Liver (tissue), 8 donors: ENCODE measurements at regions not wholly inside any gene's neighbourhood (a gene's known extent, or its start where the extent isn't known, plus 50 kb on each side); places are given as distances from the start of the nearest gene placed in this dataset.

Experiments used
- DNase-seq: peaks from one replicate; pipeline ENCODE4 v3.0.0-alpha.2; 2017; ENCODE audit warnings: low spot score
- H3K27ac ChIP-seq, 2 donors: one replicate each; pipeline ENCODE4 v1.7.0; 2013; ENCODE audit warnings: inconsistent platforms in 2 of 2, low read length in 2 of 2, control low read depth in 1 of 2, low read depth in 1 of 2, mild to moderate bottlenecking in 1 of 2
- H3K27me3 ChIP-seq, 4 donors: one replicate each; pipeline versions ENCODE4 v1.6.1 to v1.7.0; 2013; ENCODE audit warnings: low read length in 3 of 4, inconsistent platforms in 1 of 4, mild to moderate bottlenecking in 1 of 4, moderate library complexity in 1 of 4; ENCODE audit not compliant: control insufficient read depth in 4 of 4, insufficient read depth in 4 of 4
- H3K36me3 ChIP-seq, 4 donors: one replicate each; pipeline versions ENCODE4 v1.6.1 to v1.7.0; 2013; ENCODE audit warnings: low read length in 3 of 4, mild to moderate bottlenecking in 3 of 4, low read depth in 1 of 4, moderate library complexity in 1 of 4; ENCODE audit not compliant: control insufficient read depth in 4 of 4, insufficient read depth in 3 of 4
- H3K4me1 ChIP-seq, 4 donors: one replicate each; pipeline versions ENCODE4 v1.6.1 to v1.7.0; 2013; ENCODE audit warnings: low read length in 3 of 4, mild to moderate bottlenecking in 3 of 4, moderate library complexity in 1 of 4; ENCODE audit not compliant: control insufficient read depth in 4 of 4, insufficient read depth in 4 of 4
- H3K4me3 ChIP-seq, 3 donors: one replicate each; pipeline versions ENCODE4 v1.6.1 to v1.7.0; 2013; ENCODE audit warnings: low read length in 3 of 3, control low read depth in 1 of 3, low read depth in 1 of 3, mild to moderate bottlenecking in 1 of 3
- H3K9ac ChIP-seq, 2 donors: one replicate each; pipeline ENCODE4 v1.7.0; 2013; ENCODE audit warnings: low read length in 2 of 2, mild to moderate bottlenecking in 2 of 2, moderate library complexity in 2 of 2, control low read depth in 1 of 2, low read depth in 1 of 2
- H3K9me3 ChIP-seq, 4 donors: one replicate each; pipeline versions ENCODE4 v1.6.1 to v1.7.0; 2013; ENCODE audit warnings: low read length in 3 of 4; ENCODE audit not compliant: control insufficient read depth in 4 of 4
- EGR1 ChIP-seq, 2 donors: IDR thresholded peaks; 2 replicates each; pipeline ENCODE4 v1.6.1; 2016 to 2018; ENCODE audit warnings: antibody characterized with exemption in 2 of 2, low read depth in 2 of 2
- FOXA1 ChIP-seq: IDR thresholded peaks from 2 replicates; pipeline ENCODE4 v1.6.1; 2016; ENCODE audit warnings: antibody characterized with exemption
- GABPA ChIP-seq, 2 donors: IDR thresholded peaks in 1 of 2; conservative IDR thresholded peaks in 1 of 2; 2 replicates each; pipeline ENCODE4 v1.6.1; 2016; ENCODE audit warnings: antibody characterized with exemption in 2 of 2, mild to moderate bottlenecking in 1 of 2, moderate library complexity in 1 of 2
- HNF4A ChIP-seq, 2 donors: conservative IDR thresholded peaks; 2 replicates each; pipeline ENCODE4 v1.6.1; 2016; ENCODE audit warnings: antibody characterized with exemption in 2 of 2, mild to moderate bottlenecking in 2 of 2
- HNF4G ChIP-seq: IDR thresholded peaks from 2 replicates; pipeline ENCODE4 v1.6.1; 2016; ENCODE audit warnings: antibody characterized with exemption
- JUND ChIP-seq, 2 donors: IDR thresholded peaks; 2 replicates each; pipeline ENCODE4 v1.6.1; 2016; ENCODE audit warnings: antibody characterized with exemption in 2 of 2
- MAX ChIP-seq: IDR thresholded peaks from 2 replicates; pipeline ENCODE4 v1.6.1; 2016; ENCODE audit warnings: antibody characterized with exemption
- NR2F2 ChIP-seq: IDR thresholded peaks from 2 replicates; pipeline ENCODE4 v1.6.1; 2016; ENCODE audit warnings: antibody characterized with exemption
- REST ChIP-seq: IDR thresholded peaks from 2 replicates; pipeline ENCODE4 v1.6.1; 2016; ENCODE audit warnings: antibody characterized with exemption, mild to moderate bottlenecking
- RXRA ChIP-seq, 2 donors: IDR thresholded peaks; 2 replicates each; pipeline ENCODE4 v1.6.1; 2017 to 2018; ENCODE audit warnings: antibody characterized with exemption in 2 of 2, mild to moderate bottlenecking in 1 of 2
- SP1 ChIP-seq: IDR thresholded peaks from 2 replicates; pipeline ENCODE4 v1.6.1; 2018; ENCODE audit warnings: antibody characterized with exemption, mild to moderate bottlenecking
- TAF1 ChIP-seq: conservative IDR thresholded peaks from 2 replicates; pipeline ENCODE4 v1.6.1; 2016; ENCODE audit warnings: antibody characterized with exemption, mild to moderate bottlenecking
- YY1 ChIP-seq: IDR thresholded peaks from 2 replicates; pipeline ENCODE4 v1.6.1; 2016; ENCODE audit warnings: antibody characterized with exemption, mild to moderate bottlenecking
- WGBS: extraction: QIAGEN DNeasy Blood & Tissue Kit; methylation state at CpG from one replicate; pipeline ENCODE4 v1.1.7; 2013; 5-methylcytosine and 5-hydroxymethylcytosine counted together
- TF ChIP-seq, protein P1 (sequence below): fragments of 150-350 bp; IDR thresholded peaks from 2 replicates; pipeline ENCODE4 v1.5.1; 2017; ENCODE audit warnings: improper control_type of control experiment, low read depth, low read length; ENCODE audit not compliant: missing input control
- TF ChIP-seq, protein P2 (sequence below): IDR thresholded peaks from 2 replicates; pipeline ENCODE4 v1.6.1; 2016; ENCODE audit warnings: antibody characterized with exemption
- TF ChIP-seq, protein P3 (sequence below): IDR thresholded peaks from 2 replicates; pipeline ENCODE4 v1.6.1; 2016; ENCODE audit warnings: antibody characterized with exemption
- donor health status: healthy.
- donor health status: healthy.
- donor health status: healthy.
- donor health status: healthy.
- donor health status: healthy.

DNA sequence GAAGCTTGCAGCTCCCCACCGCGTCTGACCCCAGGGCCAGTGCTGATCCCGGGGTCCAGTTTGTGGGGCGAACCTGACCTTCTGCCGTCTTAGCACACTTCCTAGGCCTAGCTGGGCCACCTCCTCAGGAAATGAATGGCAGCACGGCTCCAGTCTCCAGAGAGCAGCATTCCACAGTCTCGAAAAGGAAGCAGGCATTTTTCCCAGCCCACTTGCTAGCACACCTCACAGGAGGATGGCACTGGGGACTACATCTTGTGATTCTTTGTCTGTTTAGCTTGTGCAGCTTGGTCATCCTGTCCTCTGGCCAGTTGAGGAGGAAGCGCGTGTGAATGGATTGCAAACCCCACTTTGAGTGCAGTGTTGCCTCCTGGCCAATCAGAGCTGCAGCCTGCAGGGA lies 308.0 kb upstream of the IRX2 start:
- no peak for DNase-seq
- no peak overlapping the region for H3K27ac ChIP-seq
- H3K36me3 ChIP-seq = no peaks in the 10 kb centered on the region
- 64% methylated on average over 9 of the region's 9 CpGs for WGBS
- no peaks in the 10 kb centered on the region for H3K4me1 ChIP-seq
- H3K9ac ChIP-seq = no peak overlapping the region
- H3K4me3 ChIP-seq = peak overlapping the region in 1 of 3 donors; percentile 14
- H3K27me3 ChIP-seq = no peaks in the 10 kb centered on the region
- TF ChIP-seq SP1 (no peak), EGR1 (IDR thresholded peaks at IDR 0.05; ENCODE audit: low read depth in 2 of 2) (no peak), TAF1 (no peak), RXRA (IDR thresholded peaks at IDR 0.05) (no peak), YY1 (no peak), FOXA1 (no peak), HNF4G (no peak), HNF4A (conservative IDR thresholded peaks at IDR 0.05) (no peak), NR2F2 (no peak)
- TF ChIP-seq, protein P1, sequence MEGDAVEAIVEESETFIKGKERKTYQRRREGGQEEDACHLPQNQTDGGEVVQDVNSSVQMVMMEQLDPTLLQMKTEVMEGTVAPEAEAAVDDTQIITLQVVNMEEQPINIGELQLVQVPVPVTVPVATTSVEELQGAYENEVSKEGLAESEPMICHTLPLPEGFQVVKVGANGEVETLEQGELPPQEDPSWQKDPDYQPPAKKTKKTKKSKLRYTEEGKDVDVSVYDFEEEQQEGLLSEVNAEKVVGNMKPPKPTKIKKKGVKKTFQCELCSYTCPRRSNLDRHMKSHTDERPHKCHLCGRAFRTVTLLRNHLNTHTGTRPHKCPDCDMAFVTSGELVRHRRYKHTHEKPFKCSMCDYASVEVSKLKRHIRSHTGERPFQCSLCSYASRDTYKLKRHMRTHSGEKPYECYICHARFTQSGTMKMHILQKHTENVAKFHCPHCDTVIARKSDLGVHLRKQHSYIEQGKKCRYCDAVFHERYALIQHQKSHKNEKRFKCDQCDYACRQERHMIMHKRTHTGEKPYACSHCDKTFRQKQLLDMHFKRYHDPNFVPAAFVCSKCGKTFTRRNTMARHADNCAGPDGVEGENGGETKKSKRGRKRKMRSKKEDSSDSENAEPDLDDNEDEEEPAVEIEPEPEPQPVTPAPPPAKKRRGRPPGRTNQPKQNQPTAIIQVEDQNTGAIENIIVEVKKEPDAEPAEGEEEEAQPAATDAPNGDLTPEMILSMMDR = no peak
- H3K9me3 ChIP-seq = peaks cover 3 to 21% (median 9%) of the 10 kb centered on the region in 4 donors

GRCh38 chr5:3058942-3059341 lies 307.5 kb upstream of the IRX2 start:
- DNase-seq = no peak
- H3K36me3 ChIP-seq = no peaks in the 10 kb centered on the region
- peaks cover 3 to 21% (median 9%) of the 10 kb centered on the region in 4 donors for H3K9me3 ChIP-seq
- 67% methylated on average over 17 of the region's 17 CpGs for WGBS
- no peaks in the 10 kb centered on the region for H3K4me1 ChIP-seq
- TF ChIP-seq, protein P2, sequence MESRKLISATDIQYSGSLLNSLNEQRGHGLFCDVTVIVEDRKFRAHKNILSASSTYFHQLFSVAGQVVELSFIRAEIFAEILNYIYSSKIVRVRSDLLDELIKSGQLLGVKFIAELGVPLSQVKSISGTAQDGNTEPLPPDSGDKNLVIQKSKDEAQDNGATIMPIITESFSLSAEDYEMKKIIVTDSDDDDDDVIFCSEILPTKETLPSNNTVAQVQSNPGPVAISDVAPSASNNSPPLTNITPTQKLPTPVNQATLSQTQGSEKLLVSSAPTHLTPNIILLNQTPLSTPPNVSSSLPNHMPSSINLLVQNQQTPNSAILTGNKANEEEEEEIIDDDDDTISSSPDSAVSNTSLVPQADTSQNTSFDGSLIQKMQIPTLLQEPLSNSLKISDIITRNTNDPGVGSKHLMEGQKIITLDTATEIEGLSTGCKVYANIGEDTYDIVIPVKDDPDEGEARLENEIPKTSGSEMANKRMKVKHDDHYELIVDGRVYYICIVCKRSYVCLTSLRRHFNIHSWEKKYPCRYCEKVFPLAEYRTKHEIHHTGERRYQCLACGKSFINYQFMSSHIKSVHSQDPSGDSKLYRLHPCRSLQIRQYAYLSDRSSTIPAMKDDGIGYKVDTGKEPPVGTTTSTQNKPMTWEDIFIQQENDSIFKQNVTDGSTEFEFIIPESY = no peak
- no peak for TF ChIP-seq HNF4A (conservative IDR thresholded peaks at IDR 0.05)
- TF ChIP-seq, protein P3, sequence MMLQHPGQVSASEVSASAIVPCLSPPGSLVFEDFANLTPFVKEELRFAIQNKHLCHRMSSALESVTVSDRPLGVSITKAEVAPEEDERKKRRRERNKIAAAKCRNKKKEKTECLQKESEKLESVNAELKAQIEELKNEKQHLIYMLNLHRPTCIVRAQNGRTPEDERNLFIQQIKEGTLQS = no peak
- no peak for TF ChIP-seq TAF1
- TF ChIP-seq, protein P1 = no peak
- no peak overlapping the region for H3K27ac ChIP-seq
- H3K9ac ChIP-seq = no peak overlapping the region
- no peak overlapping the region for H3K4me3 ChIP-seq
- H3K27me3 ChIP-seq = no peaks in the 10 kb centered on the region

DNA sequence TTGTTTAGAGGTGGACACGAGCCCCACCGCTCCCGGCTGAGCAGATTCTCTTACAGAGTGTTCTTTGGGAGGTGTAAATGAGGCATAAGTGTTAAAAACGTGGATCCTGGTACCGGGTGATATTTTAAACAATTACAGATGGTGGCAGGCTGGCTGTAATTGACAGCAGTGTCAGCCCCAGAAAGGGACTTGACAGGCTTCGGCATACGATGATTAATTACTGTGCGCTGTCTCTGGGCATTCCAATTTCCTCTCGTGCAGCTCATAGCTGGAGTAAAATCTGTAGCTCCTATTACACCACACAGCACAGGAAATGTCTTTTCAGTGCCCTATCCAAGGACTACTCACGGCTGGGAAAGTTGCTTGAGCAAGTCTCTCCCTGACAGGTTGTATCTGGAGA lies 305.4 kb upstream of the IRX2 start:
- Histone ChIP-seq H3K36me3 (no peaks in the 10 kb centered on the region), H3K27me3 (no peaks in the 10 kb centered on the region), H3K27ac (no peak overlapping the region), H3K9me3 (peaks cover 2 to 16% (median 7%) of the 10 kb centered on the region in 4 donors), H3K9ac (no peak overlapping the region), H3K4me3 (no peak overlapping the region), H3K4me1 (no peaks in the 10 kb centered on the region)
- 54% methylated on average over 10 of the region's 10 CpGs for WGBS
- no peak for DNase-seq
- TF ChIP-seq YY1 (no peak), GABPA (IDR thresholded peaks at IDR 0.05 in 1 of 2, conservative IDR thresholded peaks at IDR 0.05 in 1 of 2) (no peak), REST (no peak), NR2F2 (no peak), FOXA1 (no peak), MAX (no peak), HNF4G (no peak), JUND (IDR thresholded peaks at IDR 0.05) (no peak)
- TF ChIP-seq, protein P3 = no peak
